ENCODE measurements at regions not wholly inside any gene's neighbourhood (a gene's known extent, or its start where the extent isn't known, plus 50 kb on each side); places are given as distances from the start of the nearest gene placed in this dataset.
"Not testable (repeated sequence)": the region's sequence is repeated elsewhere in the genome, so short reads cannot be mapped to it uniquely, and the experiment has no call there.

DNA sequence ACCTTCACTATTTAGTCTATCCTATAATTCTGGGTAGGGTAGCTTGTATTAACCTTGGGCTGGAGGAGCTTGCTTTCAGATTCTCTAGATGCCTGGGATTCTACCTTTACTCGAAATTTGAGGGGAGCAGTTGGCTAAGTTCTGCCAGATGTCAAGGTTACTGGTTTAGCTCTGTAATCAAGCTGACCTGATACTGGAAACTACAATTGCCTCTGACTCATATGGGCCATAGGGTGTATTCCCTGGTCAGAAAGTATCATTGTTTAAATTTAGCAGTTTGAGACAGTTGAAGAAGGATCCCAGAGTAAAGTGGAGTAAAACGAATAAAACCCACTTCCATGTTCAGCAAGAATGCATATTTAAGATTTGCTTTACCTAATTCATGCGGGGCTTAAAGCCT, 337.6 kb downstream of the SPIN4 start:
- H3K27ac ChIP-seq, result no peak overlapping the region
- DNase-seq (no peak), ATAC-seq (no peak)
- H3K4me3 ChIP-seq, result no peak overlapping the region
- intact Hi-C loops (cut with DNase I), result no loop called here
- peaks cover 3% of the 10 kb centered on the region for H3K9me3 ChIP-seq
- TF ChIP-seq, protein P1, sequence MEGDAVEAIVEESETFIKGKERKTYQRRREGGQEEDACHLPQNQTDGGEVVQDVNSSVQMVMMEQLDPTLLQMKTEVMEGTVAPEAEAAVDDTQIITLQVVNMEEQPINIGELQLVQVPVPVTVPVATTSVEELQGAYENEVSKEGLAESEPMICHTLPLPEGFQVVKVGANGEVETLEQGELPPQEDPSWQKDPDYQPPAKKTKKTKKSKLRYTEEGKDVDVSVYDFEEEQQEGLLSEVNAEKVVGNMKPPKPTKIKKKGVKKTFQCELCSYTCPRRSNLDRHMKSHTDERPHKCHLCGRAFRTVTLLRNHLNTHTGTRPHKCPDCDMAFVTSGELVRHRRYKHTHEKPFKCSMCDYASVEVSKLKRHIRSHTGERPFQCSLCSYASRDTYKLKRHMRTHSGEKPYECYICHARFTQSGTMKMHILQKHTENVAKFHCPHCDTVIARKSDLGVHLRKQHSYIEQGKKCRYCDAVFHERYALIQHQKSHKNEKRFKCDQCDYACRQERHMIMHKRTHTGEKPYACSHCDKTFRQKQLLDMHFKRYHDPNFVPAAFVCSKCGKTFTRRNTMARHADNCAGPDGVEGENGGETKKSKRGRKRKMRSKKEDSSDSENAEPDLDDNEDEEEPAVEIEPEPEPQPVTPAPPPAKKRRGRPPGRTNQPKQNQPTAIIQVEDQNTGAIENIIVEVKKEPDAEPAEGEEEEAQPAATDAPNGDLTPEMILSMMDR (IDR thresholded peaks at IDR 0.05), result no peak
- H3K4me1 ChIP-seq, result no peaks in the 10 kb centered on the region
- H3K27me3 ChIP-seq (ENCODE audit: insufficient read depth in 3 of 3, low read length in 2 of 3), result peaks cover 0 to 7% (median 0%) of the 10 kb centered on the region in 3 donors
- H3K36me3 ChIP-seq (ENCODE audit: insufficient read depth in 1 of 2, low read depth in 1 of 2), result no peaks in the 10 kb centered on the region
- WGBS, 3 donors, result 37 to 55% (median 37%) methylated on average over 3 of the region's 3 CpGs

DNA sequence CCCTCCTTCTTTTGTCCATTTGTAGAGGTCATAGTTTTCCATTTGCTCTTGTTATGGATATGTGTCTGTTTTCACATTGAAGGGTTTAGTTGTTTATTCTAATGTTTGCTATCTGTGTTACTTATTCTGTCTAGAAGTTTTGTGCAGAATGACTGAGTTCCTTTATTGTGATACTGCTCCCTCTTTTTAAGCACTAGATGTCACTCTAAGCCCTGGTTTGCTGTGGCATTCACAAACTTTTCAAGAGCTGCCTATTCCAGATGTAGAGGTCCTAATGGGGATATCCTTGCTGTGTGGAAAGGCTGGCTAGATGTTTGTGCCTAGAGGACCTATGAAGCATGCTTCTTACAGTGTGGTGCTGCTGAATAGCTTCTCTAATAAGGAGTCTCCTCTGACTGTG, 338.6 kb downstream of the SPIN4 start:
- ATAC-seq (no peak), DNase-seq (no peak)
- H3K9me3 ChIP-seq, result peaks cover 3% of the 10 kb centered on the region
- peaks cover 0 to 7% (median 0%) of the 10 kb centered on the region in 3 donors for H3K27me3 ChIP-seq (ENCODE audit: insufficient read depth in 3 of 3, low read length in 2 of 3)
- H3K4me1 ChIP-seq, result no peaks in the 10 kb centered on the region
- no peak overlapping the region for H3K4me3 ChIP-seq
- H3K36me3 ChIP-seq (ENCODE audit: insufficient read depth in 1 of 2, low read depth in 1 of 2), result no peaks in the 10 kb centered on the region
- TF ChIP-seq, protein P1 (IDR thresholded peaks at IDR 0.05), result no peak
- intact Hi-C loops (cut with DNase I), result no loop called here
- no peak overlapping the region for H3K27ac ChIP-seq

DNA sequence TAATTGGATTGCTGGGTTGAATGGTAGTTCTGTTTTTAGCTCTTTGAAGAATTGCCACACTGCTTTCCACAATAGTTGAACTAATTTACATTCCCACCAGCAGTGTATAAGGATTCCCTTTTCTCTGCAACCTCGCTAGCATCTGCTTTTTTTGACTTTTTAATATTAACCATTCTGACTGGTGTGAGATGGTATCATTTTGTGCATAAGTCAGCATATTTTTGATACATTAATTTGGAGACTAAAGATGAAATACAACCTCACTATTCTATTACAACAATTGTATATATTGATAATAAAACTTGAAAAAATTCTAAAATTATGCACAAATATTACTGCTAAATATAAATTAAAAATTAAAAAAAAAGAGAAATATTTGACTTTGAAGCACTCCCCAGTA, 350.9 kb downstream of the SPIN4 start:
- not testable (repeated sequence) for ATAC-seq

More for the DNA sequence above, 350.9 kb downstream of the SPIN4 start:
- H3K27me3 ChIP-seq (ENCODE audit: insufficient read depth in 3 of 3, low read length in 2 of 3); H3K36me3 ChIP-seq (ENCODE audit: insufficient read depth in 1 of 2, low read depth in 1 of 2); H3K4me3 ChIP-seq; H3K4me1 ChIP-seq; H3K27ac ChIP-seq; intact Hi-C loops (cut with DNase I); DNase-seq: not testable (repeated sequence)
- H3K9me3 ChIP-seq, result peaks cover 12% of the 10 kb centered on the region
- 41 to 63% (median 54%) methylated on average over 1 of the region's 1 CpG for WGBS, 3 donors

Measured in psoas muscle (tissue), 7 donors.